Keratinocyte (primary cell): ENCODE measurements at regions not wholly inside any gene's neighbourhood (a gene's known extent, or its start where the extent isn't known, plus 50 kb on each side); places are given as distances from the start of the nearest gene placed in this dataset.
"Not testable (repeated sequence)": the region's sequence is repeated elsewhere in the genome, so short reads cannot be mapped to it uniquely, and the experiment has no call there.

Source experiments
- DNase-seq: peaks from one replicate; pipeline ENCODE4 v3.0.0-alpha.2; 2011; ENCODE audit warnings: low read depth, missing footprints, low spot score
- FAIRE-seq: peaks from 2 replicates; lab custom pipeline; 2011; peaks lifted over from hg19 to GRCh38; lab: Jason Lieb, UNC
- H2AFZ ChIP-seq: 2 replicates; pipeline ENCODE4 v1.6.0; 2012; ENCODE audit warnings: low read length, control low read depth, inconsistent platforms; ENCODE audit not compliant: control insufficient read depth
- H3K27ac ChIP-seq: 2 replicates; pipeline ENCODE4 v1.5.1; 2011; ENCODE audit warnings: low read length; ENCODE audit not compliant: control insufficient read depth, insufficient read depth
- H3K27me3 ChIP-seq: 3 replicates; pipeline ENCODE4 v1.6.0; 2011; ENCODE audit warnings: low read length; ENCODE audit not compliant: control insufficient read depth, insufficient read depth; ENCODE audit errors: extremely low read depth
- H3K36me3 ChIP-seq, 2 experiments: 2 replicates in 1 of 2; 3 replicates in 1 of 2; pipeline ENCODE4 v1.5.1; 2011; ENCODE audit warnings: low read length in 2 of 2, mild to moderate bottlenecking in 1 of 2; ENCODE audit not compliant: control insufficient read depth in 2 of 2, insufficient read depth in 2 of 2; ENCODE audit errors: extremely low read depth in 1 of 2
- H3K4me1 ChIP-seq: 3 replicates; pipeline ENCODE4 v1.5.1; 2011; ENCODE audit warnings: low read length; ENCODE audit not compliant: control insufficient read depth, insufficient read depth; ENCODE audit errors: extremely low read depth
- H3K4me2 ChIP-seq: 3 replicates; pipeline ENCODE4 v1.6.0; 2011; ENCODE audit warnings: low read depth, low read length; ENCODE audit not compliant: control insufficient read depth, insufficient read depth; ENCODE audit errors: extremely low read depth
- H3K4me3 ChIP-seq, 3 experiments: fragments of 200-600 bp in 1 of 3; sonication (generic) in 1 of 3; 2 replicates in 2 of 3; 3 replicates in 1 of 3; pipeline ENCODE4 v1.5.1; 2011 to 2016; ENCODE audit warnings: low read length in 3 of 3, mild to moderate bottlenecking in 3 of 3, control low read depth in 2 of 3, inconsistent platforms in 1 of 3, low read depth in 1 of 3, mixed read lengths in 1 of 3, mixed run types in 1 of 3, moderate library complexity in 1 of 3; ENCODE audit not compliant: control insufficient read depth in 2 of 3, insufficient read depth in 2 of 3; ENCODE audit errors: extremely low read depth in 1 of 3
- H3K79me2 ChIP-seq: 2 replicates; pipeline ENCODE4 v1.6.0; 2012; ENCODE audit warnings: low read length; ENCODE audit not compliant: control insufficient read depth, insufficient read depth
- H3K9ac ChIP-seq: 3 replicates; pipeline ENCODE4 v1.6.0; 2011; ENCODE audit warnings: low read length; ENCODE audit not compliant: control insufficient read depth, insufficient read depth; ENCODE audit errors: extremely low read depth
- H3K9me1 ChIP-seq: 3 replicates; pipeline ENCODE4 v1.6.0; 2011; ENCODE audit warnings: low read length; ENCODE audit not compliant: control insufficient read depth, insufficient read depth; ENCODE audit errors: extremely low read depth
- H3K9me3 ChIP-seq: 2 replicates; pipeline ENCODE4 v1.5.1; 2012; ENCODE audit warnings: low read depth, low read length; ENCODE audit not compliant: control insufficient read depth
- H4K20me1 ChIP-seq: 3 replicates; pipeline ENCODE4 v1.6.0; 2011; ENCODE audit warnings: low read length; ENCODE audit not compliant: control insufficient read depth, insufficient read depth; ENCODE audit errors: extremely low read depth
- CTCF ChIP-seq, 3 experiments: IDR thresholded peaks in 1 of 3; conservative IDR thresholded peaks in 1 of 3; optimal IDR thresholded peaks in 1 of 3; 2 replicates in 2 of 3; 3 replicates in 1 of 3; pipeline versions ENCODE3 to v1.5.1; 2011; ENCODE audit warnings: low read length in 3 of 3, mild to moderate bottlenecking in 3 of 3, moderate library complexity in 2 of 3, control low read depth in 1 of 3, inconsistent platforms in 1 of 3; ENCODE audit not compliant: insufficient read depth in 2 of 3; ENCODE audit errors: extremely low read depth in 1 of 3
- EZH2 ChIP-seq: IDR thresholded peaks from one replicate; pipeline ENCODE4 v1.6.1; 2012; ENCODE audit warnings: inconsistent platforms, mild to moderate bottlenecking, low read length, moderate library complexity
- dilution Hi-C: fragments of 300-500 bp; cut with MboI; formaldehyde crosslinking; loops from one replicate; pipeline ENCODE4 v1.7.0; 2020; ENCODE audit warnings: low sequenced_read_pairs; ENCODE audit not compliant: extremely low pct_ligation_motif_present

- no peak for DNase-seq
- no peaks in the 10 kb centered on the region for H3K36me3 ChIP-seq
Measured at GRCh38 chr10:38209332-38209731, 115.2 kb downstream of the ZNF37A start.

GRCh38 chr10:38209748-38210147 lies 115.6 kb downstream of the ZNF37A start:
- FAIRE-seq, H4K20me1 ChIP-seq, dilution Hi-C loops, H3K79me2 ChIP-seq, DNase-seq, H3K4me3 ChIP-seq, H3K9ac ChIP-seq, H3K27ac ChIP-seq, H3K4me2 ChIP-seq, H3K36me3 ChIP-seq, H3K9me1 ChIP-seq, H3K4me1 ChIP-seq, H3K9me3 ChIP-seq, H3K27me3 ChIP-seq, H2AFZ ChIP-seq: not testable (repeated sequence)

More at GRCh38 chr10:38209332-38209731, 115.2 kb downstream of the ZNF37A start:
- dilution Hi-C loops: no loop called here
- H3K27ac ChIP-seq: no peak overlapping the region
- H3K27me3 ChIP-seq: no peaks in the 10 kb centered on the region
- TF ChIP-seq CTCF (optimal IDR thresholded peaks at IDR 0.05 in 1 of 3, IDR thresholded peaks at IDR 0.05 in 1 of 3, conservative IDR thresholded peaks at IDR 0.05 in 1 of 3; ENCODE audit: extremely low read depth in 1 of 3, insufficient read depth in 2 of 3, low read length in 3 of 3) (no peak), EZH2 (no peak)
- no peak overlapping the region for H3K4me3 ChIP-seq
- no peaks in the 10 kb centered on the region for H3K4me1 ChIP-seq
- no peak overlapping the region for H2AFZ ChIP-seq
- H3K9me3 ChIP-seq: peaks cover 2% of the 10 kb centered on the region
- H3K9ac ChIP-seq: no peak overlapping the region
- no peak overlapping the region for H3K4me2 ChIP-seq
- H3K79me2 ChIP-seq: no peaks in the 10 kb centered on the region
- FAIRE-seq: no peak
- no peaks in the 10 kb centered on the region for H3K9me1 ChIP-seq
- H4K20me1 ChIP-seq: no peaks in the 10 kb centered on the region

GRCh38 chr10:38212460-38212859 lies 118.3 kb downstream of the ZNF37A start:
- no peak overlapping the region for H2AFZ ChIP-seq
- no peaks in the 10 kb centered on the region for H4K20me1 ChIP-seq
- H3K9ac ChIP-seq: no peak overlapping the region
- no peaks in the 10 kb centered on the region for H3K4me1 ChIP-seq
- no peaks in the 10 kb centered on the region for H3K27me3 ChIP-seq
- peaks cover 2% of the 10 kb centered on the region for H3K9me3 ChIP-seq
- no peak overlapping the region for H3K4me3 ChIP-seq
- FAIRE-seq (no peak), DNase-seq (no peak)
- no peaks in the 10 kb centered on the region for H3K36me3 ChIP-seq
- no peaks in the 10 kb centered on the region for H3K79me2 ChIP-seq
- TF ChIP-seq CTCF (optimal IDR thresholded peaks at IDR 0.05 in 1 of 3, IDR thresholded peaks at IDR 0.05 in 1 of 3, conservative IDR thresholded peaks at IDR 0.05 in 1 of 3; ENCODE audit: extremely low read depth in 1 of 3, insufficient read depth in 2 of 3, low read length in 3 of 3) (no peak), EZH2 (no peak)
- dilution Hi-C loops: no loop called here
- no peaks in the 10 kb centered on the region for H3K9me1 ChIP-seq
- H3K27ac ChIP-seq: no peak overlapping the region
- no peak overlapping the region for H3K4me2 ChIP-seq
